ENCODE measurements at regions not wholly inside any gene's neighbourhood (a gene's known extent, or its start where the extent isn't known, plus 50 kb on each side); places are given as distances from the start of the nearest gene placed in this dataset.
A peak's percentile ranks its signal among the peaks of the same experiment; 100 is the strongest.
"Not testable (repeated sequence)": the region's sequence is repeated elsewhere in the genome, so short reads cannot be mapped to it uniquely, and the experiment has no call there.

GRCh38 chr7:32206987-32207386 is 136.8 kb upstream of the PDE1C start:
- H3K9ac ChIP-seq (ENCODE audit: low read length in 3 of 3), result no peak overlapping the region
- H3K4me1 ChIP-seq (ENCODE audit: control insufficient read depth in 2 of 3, insufficient read depth in 2 of 3, low read depth in 1 of 3, low read length in 3 of 3), result no peaks in the 10 kb centered on the region
- FAIRE-seq, result no peak
- no peaks in the 10 kb centered on the region for H3K9me3 ChIP-seq (ENCODE audit: control insufficient read depth in 2 of 3, insufficient read depth in 1 of 3, low read length in 3 of 3)
- H3K27ac ChIP-seq (ENCODE audit: low read depth in 2 of 2, low read length in 2 of 2), result no peak overlapping the region
- no peak overlapping the region for H3K4me3 ChIP-seq (ENCODE audit: low read length in 3 of 3)
- peaks cover 3% of the 10 kb centered on the region for H3K27me3 ChIP-seq (ENCODE audit: control insufficient read depth, insufficient read depth, low read length)
- H3K36me3 ChIP-seq (ENCODE audit: control insufficient read depth in 2 of 3, insufficient read depth in 3 of 3, low read length in 3 of 3), result no peaks in the 10 kb centered on the region
- TF ChIP-seq CTCF (IDR thresholded peaks at IDR 0.05; ENCODE audit: borderline replicate concordance, extremely low read depth, insufficient read depth), result no peak
- peak in 4 of 5 donors; percentile 41 to 53 (median 45) for DNase-seq
- intact Hi-C loops (cut with DNase I), result loop anchor here (5.0 kb wide), 1 partner anchor 460 kb away; no protein-coding TSS in a partner anchor

GRCh38 chr7:32206488-32206887 is 136.3 kb upstream of the PDE1C start:
- no peaks in the 10 kb centered on the region for H3K9me3 ChIP-seq (ENCODE audit: control insufficient read depth in 2 of 3, insufficient read depth in 1 of 3, low read length in 3 of 3)
- no peak overlapping the region for H3K9ac ChIP-seq (ENCODE audit: low read length in 3 of 3)
- TF ChIP-seq CTCF (IDR thresholded peaks at IDR 0.05; ENCODE audit: borderline replicate concordance, extremely low read depth, insufficient read depth), result no peak
- H3K4me1 ChIP-seq (ENCODE audit: control insufficient read depth in 2 of 3, insufficient read depth in 2 of 3, low read depth in 1 of 3, low read length in 3 of 3), result no peaks in the 10 kb centered on the region
- peaks cover 3% of the 10 kb centered on the region for H3K27me3 ChIP-seq (ENCODE audit: control insufficient read depth, insufficient read depth, low read length)
- DNase-seq (no peak), FAIRE-seq (no peak)
- H3K36me3 ChIP-seq (ENCODE audit: control insufficient read depth in 2 of 3, insufficient read depth in 3 of 3, low read length in 3 of 3), result no peaks in the 10 kb centered on the region
- no peak overlapping the region for H3K27ac ChIP-seq (ENCODE audit: low read depth in 2 of 2, low read length in 2 of 2)
- intact Hi-C loops (cut with DNase I), result loop anchor here (5.0 kb wide), 1 partner anchor 459 kb away; no protein-coding TSS in a partner anchor
- no peak overlapping the region for H3K4me3 ChIP-seq (ENCODE audit: low read length in 3 of 3)

GRCh38 chr7:32205298-32205824 is 135.2 kb upstream of the PDE1C start:
- H3K27ac ChIP-seq (ENCODE audit: low read depth in 2 of 2, low read length in 2 of 2); H3K9ac ChIP-seq (ENCODE audit: low read length in 3 of 3); H3K27me3 ChIP-seq (ENCODE audit: control insufficient read depth, insufficient read depth, low read length); H3K4me3 ChIP-seq (ENCODE audit: low read length in 3 of 3); DNase-seq; FAIRE-seq; H3K36me3 ChIP-seq (ENCODE audit: control insufficient read depth in 2 of 3, insufficient read depth in 3 of 3, low read length in 3 of 3); H3K9me3 ChIP-seq (ENCODE audit: control insufficient read depth in 2 of 3, insufficient read depth in 1 of 3, low read length in 3 of 3); H3K4me1 ChIP-seq (ENCODE audit: control insufficient read depth in 2 of 3, insufficient read depth in 2 of 3, low read depth in 1 of 3, low read length in 3 of 3): not testable (repeated sequence)
- intact Hi-C loops (cut with DNase I), result loop anchor here (5.0 kb wide), 1 partner anchor 458 kb away; no protein-coding TSS in a partner anchor

GRCh38 chr7:32204361-32205018 is 134.3 kb upstream of the PDE1C start:
- FAIRE-seq, result no peak
- TF ChIP-seq CTCF (IDR thresholded peaks at IDR 0.05; ENCODE audit: borderline replicate concordance, extremely low read depth, insufficient read depth), result peak; percentile 66

More at GRCh38 chr7:32204361-32205018, 134.3 kb upstream of the PDE1C start:
- Histone ChIP-seq H3K27ac (ENCODE audit: low read depth in 2 of 2, low read length in 2 of 2) (no peak overlapping the region), H3K9ac (ENCODE audit: low read length in 3 of 3) (no peak overlapping the region), H3K9me3 (ENCODE audit: control insufficient read depth in 2 of 3, insufficient read depth in 1 of 3, low read length in 3 of 3) (no peaks in the 10 kb centered on the region), H3K36me3 (ENCODE audit: control insufficient read depth in 2 of 3, insufficient read depth in 3 of 3, low read length in 3 of 3) (no peaks in the 10 kb centered on the region), H3K27me3 (ENCODE audit: control insufficient read depth, insufficient read depth, low read length) (peaks cover 3% of the 10 kb centered on the region), H3K4me3 (ENCODE audit: low read length in 3 of 3) (peak overlapping the region in 2 of 3 donors; percentile 12 to 48), H3K4me1 (ENCODE audit: control insufficient read depth in 2 of 3, insufficient read depth in 2 of 3, low read depth in 1 of 3, low read length in 3 of 3) (no peaks in the 10 kb centered on the region)
- intact Hi-C loops (cut with DNase I), result loop anchor here (5.0 kb wide), 1 partner anchor 457 kb away; no protein-coding TSS in a partner anchor
- DNase-seq, result peak in 4 of 5 donors; percentile 76 to 87 (median 78)
